Activated CD8-positive, alpha-beta memory T cell treated with anti-CD3 and anti-CD28 coated beads, Interleukin-2, amount 50 U/mL, for 24 hours (primary cell): ENCODE measurements at regions not wholly inside any gene's neighbourhood (a gene's known extent, or its start where the extent isn't known, plus 50 kb on each side); places are given as distances from the start of the nearest gene placed in this dataset.

Source experiments
- DNase-seq: peaks from one replicate; pipeline ENCODE4 v3.0.0-alpha.2; 2020; ENCODE audit errors: extremely low read depth

GRCh38 chr4:65918212-65918611 lies 247.9 kb upstream of the EPHA5 start:
- no peak for DNase-seq

- DNase-seq = no peak
Observed at GRCh38 chr4:65917486-65917885, 247.2 kb upstream of the EPHA5 start.

GRCh38 chr4:65911720-65912119 lies 241.4 kb upstream of the EPHA5 start:
- DNase-seq = no peak

GRCh38 chr4:65893957-65894755 lies 223.9 kb upstream of the EPHA5 start:
- DNase-seq = no peak

- no peak for DNase-seq
Observed at GRCh38 chr4:65893271-65893670, 223.0 kb upstream of the EPHA5 start.

- DNase-seq = no peak
Observed at GRCh38 chr4:65880594-65880993, 210.3 kb upstream of the EPHA5 start.

GRCh38 chr4:65868096-65868824 lies 198.0 kb upstream of the EPHA5 start:
- no peak for DNase-seq

- DNase-seq = no peak
Observed at GRCh38 chr4:65865489-65865888, 195.2 kb upstream of the EPHA5 start.

- no peak for DNase-seq
Observed at GRCh38 chr4:65861993-65862392, 191.7 kb upstream of the EPHA5 start.

GRCh38 chr4:65845199-65845773 lies 175.0 kb upstream of the EPHA5 start:
- DNase-seq = no peak

GRCh38 chr4:65839164-65839931 lies 169.1 kb upstream of the EPHA5 start:
- no peak for DNase-seq

GRCh38 chr4:65834707-65835106 lies 164.4 kb upstream of the EPHA5 start:
- no peak for DNase-seq

- no peak for DNase-seq
Observed at GRCh38 chr4:65831828-65832227, 161.5 kb upstream of the EPHA5 start.

GRCh38 chr4:65825116-65825753 lies 154.9 kb upstream of the EPHA5 start:
- DNase-seq = no peak

GRCh38 chr4:65819192-65819591 lies 148.9 kb upstream of the EPHA5 start:
- DNase-seq = no peak

GRCh38 chr4:65805936-65806335 lies 135.6 kb upstream of the EPHA5 start:
- DNase-seq = no peak

- no peak for DNase-seq
Observed at GRCh38 chr4:65799513-65799912, 129.2 kb upstream of the EPHA5 start.

- DNase-seq = no peak
Observed at GRCh38 chr4:65798498-65799127, 128.3 kb upstream of the EPHA5 start.

GRCh38 chr4:65791812-65792308 lies 121.6 kb upstream of the EPHA5 start:
- no peak for DNase-seq

GRCh38 chr4:65791111-65791811 lies 121.0 kb upstream of the EPHA5 start:
- DNase-seq = no peak
